ENCODE measurements at regions not wholly inside any gene's neighbourhood (a gene's known extent, or its start where the extent isn't known, plus 50 kb on each side); places are given as distances from the start of the nearest gene placed in this dataset.

- DNase-seq (ENCODE audit: low read depth, low spot score) = no peak
Observed at GRCh38 chr2:22301228-22301627, 1083.8 kb upstream of the KLHL29 start.

GRCh38 chr2:22326250-22326649 is 1058.7 kb upstream of the KLHL29 start:
- no peak for DNase-seq (ENCODE audit: low read depth, low spot score)

DNA sequence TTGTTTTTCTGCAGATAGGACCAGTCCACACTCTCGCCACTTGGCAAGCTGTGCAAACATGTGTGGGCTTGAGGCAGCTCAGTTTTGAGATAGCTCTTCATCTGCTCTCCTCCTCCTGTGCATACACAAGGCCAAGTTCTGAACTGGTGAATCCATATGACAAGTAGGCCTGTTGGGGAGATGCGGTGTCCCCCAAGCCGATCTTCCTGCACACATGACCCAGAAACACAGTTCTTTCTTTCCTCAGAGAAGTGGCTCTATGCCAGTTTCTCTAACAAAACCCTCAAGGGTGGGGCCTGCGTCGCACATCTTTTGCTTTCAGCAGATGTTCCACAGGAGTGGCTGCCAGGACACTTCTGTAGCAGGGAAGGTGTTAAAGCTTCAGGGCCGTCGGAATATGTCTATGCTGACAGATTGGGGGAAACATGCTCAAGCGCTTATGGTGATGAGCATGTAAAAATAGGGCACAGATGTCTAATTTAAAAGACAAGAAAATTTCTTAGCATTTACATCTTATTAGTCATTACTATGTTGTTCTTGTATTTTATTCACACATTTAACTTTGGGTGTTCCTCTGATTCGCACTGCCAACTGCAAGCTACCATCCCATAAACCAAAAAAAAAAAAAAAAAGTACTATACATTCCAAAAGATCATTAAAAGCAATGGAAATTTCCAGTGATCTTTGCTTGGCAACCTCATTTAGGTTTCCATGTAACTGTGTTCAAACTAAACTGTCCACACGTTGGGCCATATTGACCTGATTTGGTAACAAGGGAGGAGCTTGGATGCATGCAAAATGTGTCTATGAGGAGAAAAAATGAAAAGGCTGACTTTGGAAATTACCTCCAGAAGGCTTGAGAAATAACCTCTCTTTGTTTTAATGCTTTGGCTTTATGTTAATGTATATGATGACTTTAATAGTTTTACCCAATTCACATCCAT is 1055.5 kb upstream of the KLHL29 start:
- DNase-seq (ENCODE audit: low read depth, low spot score) = no peak

DNA sequence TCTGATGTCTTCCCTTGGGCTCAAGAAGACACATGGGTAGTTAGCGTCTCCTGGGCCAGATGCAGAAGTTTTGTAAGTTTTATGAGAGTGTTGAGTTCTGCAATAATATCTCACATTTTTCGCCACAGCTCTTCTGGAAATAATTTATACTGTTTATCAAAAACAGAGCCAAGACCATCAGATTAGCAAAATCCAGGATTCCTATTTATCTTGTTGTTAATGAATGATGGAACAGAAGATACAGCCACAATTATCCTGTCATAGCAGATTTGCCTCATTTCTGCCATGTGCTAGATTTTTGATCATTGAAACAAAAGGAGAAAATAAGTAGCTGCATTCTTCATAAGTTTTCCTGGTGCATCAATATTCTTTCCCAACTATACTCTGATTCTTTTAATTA is 1048.6 kb upstream of the KLHL29 start:
- no peak for DNase-seq (ENCODE audit: low read depth, low spot score)

GRCh38 chr2:22340716-22341115 is 1044.3 kb upstream of the KLHL29 start:
- no peak for DNase-seq (ENCODE audit: low read depth, low spot score)

- DNase-seq (ENCODE audit: low read depth, low spot score) = no peak
Observed at GRCh38 chr2:22347306-22347705, 1037.7 kb upstream of the KLHL29 start.

DNA sequence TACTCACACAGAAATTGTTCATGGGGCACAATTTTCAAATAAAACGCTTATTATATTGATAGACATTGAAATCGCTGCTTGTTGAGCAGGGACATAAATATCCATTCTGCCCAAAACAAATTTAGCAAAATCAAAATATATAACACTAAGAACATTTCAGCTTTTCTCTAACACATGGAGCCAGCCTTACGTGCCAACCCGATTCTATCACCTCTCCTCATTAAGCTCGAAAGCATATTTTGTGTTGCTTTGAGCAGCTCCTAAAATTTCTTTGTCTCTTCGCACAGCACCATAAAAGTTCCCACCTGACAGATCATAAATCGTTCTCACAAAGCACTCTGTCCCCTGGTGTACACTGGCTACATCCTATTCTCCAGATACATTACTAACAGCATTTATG is 1034.4 kb upstream of the KLHL29 start:
- no peak for DNase-seq (ENCODE audit: low read depth, low spot score)

- no peak for DNase-seq (ENCODE audit: low read depth, low spot score)
Observed at GRCh38 chr2:22355816-22356433, 1029.1 kb upstream of the KLHL29 start.

GRCh38 chr2:22359071-22359672 is 1025.8 kb upstream of the KLHL29 start:
- DNase-seq (ENCODE audit: low read depth, low spot score) = no peak

DNA sequence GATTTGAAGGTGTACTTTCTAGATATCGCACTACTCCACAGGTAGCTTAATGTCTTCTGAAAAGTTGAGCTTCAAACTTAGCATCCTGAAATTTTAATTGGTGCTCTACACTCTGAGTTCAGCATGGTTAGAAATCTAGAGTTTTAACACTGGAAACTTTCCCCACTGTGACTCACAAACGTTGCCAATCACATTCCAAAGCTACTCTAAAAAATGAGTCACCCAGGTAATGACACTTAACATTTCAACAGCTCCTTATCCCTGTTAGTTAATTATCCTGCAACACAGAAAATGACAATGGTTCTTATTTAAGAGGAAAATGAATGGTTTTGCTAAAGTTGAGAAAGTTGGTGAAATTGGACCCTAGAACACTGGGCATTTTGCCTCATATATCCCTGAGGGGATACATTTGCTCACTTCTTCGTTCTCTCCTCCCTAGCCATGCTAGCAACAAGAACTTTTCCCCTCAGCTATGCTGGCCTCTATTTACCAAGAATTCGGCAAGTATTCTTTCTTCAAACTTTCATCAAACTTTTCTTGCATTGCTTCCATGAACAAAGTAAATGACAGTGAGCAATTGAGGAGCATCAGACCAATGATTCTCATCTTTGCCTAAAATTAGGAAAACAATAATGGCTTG is 1024.1 kb upstream of the KLHL29 start:
- DNase-seq (ENCODE audit: low read depth, low spot score) = no peak

- DNase-seq (ENCODE audit: low read depth, low spot score) = no peak
Observed at GRCh38 chr2:22361571-22361970, 1023.4 kb upstream of the KLHL29 start.

GRCh38 chr2:22375096-22375495 is 1009.9 kb upstream of the KLHL29 start:
- DNase-seq (ENCODE audit: low read depth, low spot score) = no peak

- no peak for DNase-seq (ENCODE audit: low read depth, low spot score)
Observed at GRCh38 chr2:22377268-22377667, 1007.7 kb upstream of the KLHL29 start.

- DNase-seq (ENCODE audit: low read depth, low spot score) = no peak
Observed at GRCh38 chr2:22382479-22383169, 1002.4 kb upstream of the KLHL29 start.

GRCh38 chr2:22397847-22398246 is 987.1 kb upstream of the KLHL29 start:
- DNase-seq (ENCODE audit: low read depth, low spot score) = no peak

DNA sequence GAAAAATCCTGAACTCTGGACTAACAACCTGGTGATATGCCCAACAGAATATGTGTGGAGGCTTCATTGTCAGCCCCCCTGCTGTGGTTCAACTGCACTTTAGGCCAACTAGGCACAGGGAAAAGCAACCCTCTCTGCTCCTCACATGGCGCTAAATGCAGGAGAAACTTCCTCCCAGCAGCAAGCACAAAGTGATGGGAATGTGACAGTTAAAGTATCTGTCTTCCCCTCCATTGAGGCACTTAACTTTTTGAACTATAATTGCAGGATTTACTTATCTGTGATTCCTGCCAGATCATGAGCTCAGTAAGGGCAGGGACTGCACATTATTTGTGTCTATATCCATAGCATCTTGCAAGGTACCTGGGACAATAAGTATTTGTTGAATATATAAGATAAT is 981.2 kb upstream of the KLHL29 start:
- DNase-seq (ENCODE audit: low read depth, low spot score) = no peak

DNA sequence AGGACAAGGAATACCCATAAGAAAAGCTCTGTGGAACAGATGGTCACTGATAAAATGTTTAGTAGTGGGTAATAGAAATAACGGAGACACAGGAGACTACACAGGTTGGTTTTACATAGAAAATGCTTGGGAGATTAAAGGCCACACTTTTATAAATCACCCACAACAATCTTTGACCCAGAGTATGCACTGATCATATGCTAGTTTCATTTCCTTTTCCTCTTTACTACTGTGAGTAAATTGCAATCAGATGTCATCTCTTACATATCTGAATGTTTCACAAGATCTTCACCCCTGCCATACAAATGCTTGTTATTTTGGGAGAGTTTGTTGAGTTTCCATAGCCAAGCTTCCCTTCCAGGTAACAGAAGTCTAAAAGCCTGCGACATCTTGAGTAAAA is 978.4 kb upstream of the KLHL29 start:
- DNase-seq (ENCODE audit: low read depth, low spot score) = no peak

DNA sequence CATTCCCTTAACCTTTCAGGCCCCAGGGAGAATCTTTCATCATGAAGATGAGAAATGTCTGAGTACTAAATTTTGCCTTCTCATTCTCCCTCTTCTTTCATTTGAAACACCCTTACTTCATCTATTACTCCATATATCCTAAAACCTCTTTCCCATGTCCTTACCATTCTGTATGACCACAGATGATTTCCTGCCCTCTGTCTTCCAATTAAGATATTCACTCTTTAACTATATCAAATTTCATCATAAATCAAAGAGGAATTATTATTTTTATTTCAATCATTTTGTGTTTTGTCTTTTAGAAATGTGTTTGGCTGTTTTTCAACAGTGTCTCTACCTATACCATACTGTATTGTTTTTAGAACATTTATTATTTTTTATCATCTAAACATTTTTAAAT is 964.9 kb upstream of the KLHL29 start:
- DNase-seq (ENCODE audit: low read depth, low spot score) = no peak

DNA sequence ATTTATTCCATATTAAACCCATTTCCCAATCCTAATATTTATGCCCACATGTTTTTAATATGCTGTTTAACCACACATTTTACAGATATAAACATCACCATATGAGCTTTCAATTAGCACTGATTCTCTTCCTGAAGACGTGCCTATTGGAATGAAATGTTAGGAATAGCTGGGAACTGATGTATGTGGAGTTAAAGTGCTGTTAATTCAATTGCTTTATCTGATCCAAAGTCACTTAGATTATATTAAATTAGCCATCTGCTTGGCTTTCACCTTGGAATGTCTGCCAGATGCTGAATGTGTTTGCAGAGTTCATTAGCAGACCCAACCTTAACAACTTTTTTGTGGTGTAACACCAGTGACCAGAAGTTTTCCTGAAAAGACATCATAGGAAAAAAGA is 942.9 kb upstream of the KLHL29 start:
- DNase-seq (ENCODE audit: low read depth, low spot score) = no peak

DNA sequence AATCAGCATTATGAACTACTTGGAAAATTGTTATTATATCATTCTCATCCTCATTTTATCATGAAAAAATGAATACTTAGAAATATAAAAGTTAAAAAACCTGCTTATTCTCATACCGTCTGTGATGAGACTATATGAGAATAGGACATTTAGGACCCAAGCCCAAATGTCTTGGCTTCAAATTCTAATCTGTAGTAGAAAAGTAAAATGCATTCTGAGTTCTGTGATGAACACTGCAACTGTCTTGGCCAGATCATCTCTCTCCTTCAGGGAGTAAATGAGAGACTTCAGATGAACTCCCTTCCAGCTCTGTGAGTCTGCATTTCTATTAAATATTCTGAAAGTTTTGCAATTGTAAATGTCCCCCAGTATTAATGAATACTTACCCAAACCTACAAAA is 940.7 kb upstream of the KLHL29 start:
- DNase-seq (ENCODE audit: low read depth, low spot score) = no peak

DNA sequence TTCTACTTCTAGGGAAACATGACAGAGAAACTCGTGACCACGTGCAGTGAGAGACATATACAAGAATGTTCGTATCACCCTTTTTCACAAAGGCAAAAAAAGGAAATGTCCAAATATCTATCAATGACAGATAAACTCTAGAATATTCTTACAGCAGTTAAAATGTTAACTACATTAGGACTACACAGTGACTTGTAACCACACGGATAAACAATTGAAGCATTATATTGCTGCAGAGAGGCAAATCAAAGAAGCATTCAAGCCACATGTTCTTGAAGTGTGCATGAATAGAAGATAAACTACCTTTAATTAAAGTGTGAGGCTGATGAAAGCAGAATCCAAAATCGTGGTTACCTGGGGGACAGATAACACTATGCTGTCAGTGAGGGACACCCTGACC is 935.3 kb upstream of the KLHL29 start:
- DNase-seq (ENCODE audit: low read depth, low spot score) = no peak

- no peak for DNase-seq (ENCODE audit: low read depth, low spot score)
Observed at GRCh38 chr2:22450831-22451230, 934.1 kb upstream of the KLHL29 start.

Measured in pulmonary artery endothelial cell (primary cell).